IPS DF 4.7 (cell line): ENCODE measurements at regions not wholly inside any gene's neighbourhood (a gene's known extent, or its start where the extent isn't known, plus 50 kb on each side); places are given as distances from the start of the nearest gene placed in this dataset.
"Not testable (repeated sequence)": the region's sequence is repeated elsewhere in the genome, so short reads cannot be mapped to it uniquely, and the experiment has no call there.

Experiments used
- DNase-seq: peaks from one replicate; pipeline ENCODE4 v3.0.0-alpha.2; 2013; ENCODE audit warnings: low spot score; ENCODE audit errors: extremely low read depth

DNA sequence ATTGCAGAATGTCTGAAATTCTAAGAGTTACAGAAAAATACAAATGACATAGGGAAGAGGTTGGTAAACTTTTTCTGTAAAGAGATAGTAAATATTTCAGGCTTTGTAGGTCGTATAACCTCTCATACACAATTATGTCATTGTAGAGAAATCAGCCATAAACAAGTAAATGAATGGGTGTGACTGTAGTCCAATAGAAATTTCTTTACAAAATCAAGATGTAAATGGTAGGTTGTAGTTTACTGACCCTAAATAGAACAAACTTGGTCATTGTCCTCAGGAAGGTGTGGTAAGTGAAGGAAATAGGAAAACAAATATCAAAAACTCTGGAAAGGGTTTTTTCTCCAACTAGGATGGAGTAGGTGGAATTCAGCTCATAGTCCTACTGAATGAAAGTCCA is 415.5 kb upstream of the SPHKAP start:
- no peak for DNase-seq

DNA sequence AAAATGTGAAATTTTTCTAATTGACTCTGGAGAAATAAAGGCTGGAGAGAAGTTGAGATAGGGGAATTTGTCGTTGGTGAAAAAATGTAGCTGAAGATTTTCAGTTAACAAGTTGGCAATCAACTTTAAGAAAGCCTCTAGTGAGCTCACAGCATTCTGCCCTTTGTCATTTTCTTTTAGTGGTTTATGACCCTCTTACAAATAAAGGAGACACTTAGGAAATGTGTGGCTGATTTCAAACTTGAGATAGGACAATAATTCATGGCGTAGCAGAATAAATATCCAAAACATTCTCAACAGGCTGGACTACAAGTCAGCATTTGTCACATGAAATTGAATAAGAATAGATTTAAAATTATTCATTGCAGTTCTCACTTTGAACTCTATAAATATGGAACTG is 412.5 kb upstream of the SPHKAP start:
- DNase-seq, result no peak

DNA sequence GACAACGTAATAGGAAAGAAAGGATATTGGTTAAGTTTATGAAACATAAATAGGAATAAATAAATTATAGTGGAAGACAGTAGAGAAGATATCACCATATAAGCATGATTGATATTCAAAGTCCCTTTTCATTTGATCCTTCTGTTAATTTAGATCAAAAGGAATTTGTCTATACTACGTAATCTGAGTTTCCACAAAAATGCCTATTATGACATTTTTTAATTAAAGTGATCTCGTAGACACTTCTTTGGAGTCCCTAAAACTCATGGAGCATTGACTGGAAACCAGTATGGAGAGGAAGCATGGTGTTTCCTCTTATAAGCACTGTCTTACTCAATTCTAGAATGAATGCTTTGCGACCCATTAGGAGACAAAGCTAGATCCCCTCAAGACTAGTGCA is 411.4 kb upstream of the SPHKAP start:
- no peak for DNase-seq

DNA sequence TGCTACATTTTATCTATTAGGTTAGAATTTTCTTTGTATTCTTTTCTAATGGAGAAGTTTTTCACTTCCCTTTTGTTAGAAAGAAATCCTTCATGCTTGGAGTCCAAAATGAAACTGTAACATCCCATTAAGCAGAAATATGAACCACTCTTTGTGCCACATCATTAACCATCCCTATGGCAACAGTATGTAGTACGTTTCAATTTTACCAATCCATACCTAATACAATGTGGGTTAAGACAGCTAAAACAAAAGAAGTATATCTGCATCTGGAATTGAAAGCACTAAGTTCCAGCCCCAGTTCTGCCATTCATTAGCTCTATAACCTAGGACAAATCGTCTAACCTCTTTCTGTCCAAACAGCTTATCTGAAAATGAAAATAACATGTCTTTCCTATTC is 409.2 kb upstream of the SPHKAP start:
- DNase-seq, result no peak

DNA sequence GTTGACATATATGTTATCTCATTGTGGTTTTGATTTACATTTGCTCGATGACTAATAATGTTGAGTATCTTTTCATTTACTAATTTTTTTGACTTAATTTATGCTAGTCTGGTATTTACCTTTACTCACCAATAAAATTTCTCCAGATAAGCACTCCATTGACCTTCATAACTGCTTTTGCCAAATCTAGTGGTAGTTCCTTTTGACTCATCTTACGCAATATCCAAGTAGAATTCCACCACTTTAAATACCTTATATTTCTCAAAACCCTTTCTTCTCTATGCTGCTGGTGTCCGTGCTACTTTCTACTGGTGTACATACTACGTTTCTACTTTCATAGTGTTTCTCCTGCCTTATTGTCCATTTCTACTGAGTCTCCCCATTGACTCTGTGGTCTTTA is 407.6 kb upstream of the SPHKAP start:
- no peak for DNase-seq

DNA sequence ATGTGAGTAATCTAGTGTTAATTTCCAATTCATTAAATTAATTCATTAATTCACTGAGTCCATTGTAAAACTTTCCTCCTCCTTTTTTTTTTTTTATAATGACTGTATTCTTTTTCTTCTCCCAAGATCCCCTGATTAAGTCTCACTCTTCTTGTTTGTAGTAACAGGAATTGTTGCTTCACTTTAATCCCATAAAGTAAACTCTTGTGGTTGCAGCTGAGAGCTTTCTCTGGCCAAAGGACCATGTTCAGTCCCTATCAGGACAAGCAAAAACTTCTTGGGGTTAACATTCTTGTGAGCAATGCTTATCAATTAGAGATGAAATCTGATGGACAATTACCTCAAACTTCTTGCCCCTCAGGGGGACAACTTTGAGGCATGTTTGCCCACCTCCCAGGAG is 400.2 kb upstream of the SPHKAP start:
- DNase-seq, result no peak

DNA sequence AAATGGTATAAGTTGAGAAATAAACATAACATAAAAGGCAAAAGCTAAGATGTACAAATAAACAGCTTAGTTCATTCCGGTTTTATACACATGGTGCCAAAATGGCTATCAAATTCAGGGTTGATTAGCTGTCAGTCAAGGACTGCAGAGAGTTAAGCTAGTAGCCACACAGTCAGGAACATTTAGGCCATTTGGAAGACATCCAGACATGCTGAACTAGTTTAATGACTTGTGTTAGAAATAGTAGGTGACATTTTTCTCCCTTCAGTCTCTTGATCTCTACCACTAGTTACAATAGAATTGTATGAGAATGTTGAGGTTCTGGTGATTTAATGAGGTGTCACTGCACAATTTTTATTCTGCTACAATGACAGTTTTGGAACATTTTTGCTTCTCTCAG is 394.4 kb upstream of the SPHKAP start:
- DNase-seq, result no peak

DNA sequence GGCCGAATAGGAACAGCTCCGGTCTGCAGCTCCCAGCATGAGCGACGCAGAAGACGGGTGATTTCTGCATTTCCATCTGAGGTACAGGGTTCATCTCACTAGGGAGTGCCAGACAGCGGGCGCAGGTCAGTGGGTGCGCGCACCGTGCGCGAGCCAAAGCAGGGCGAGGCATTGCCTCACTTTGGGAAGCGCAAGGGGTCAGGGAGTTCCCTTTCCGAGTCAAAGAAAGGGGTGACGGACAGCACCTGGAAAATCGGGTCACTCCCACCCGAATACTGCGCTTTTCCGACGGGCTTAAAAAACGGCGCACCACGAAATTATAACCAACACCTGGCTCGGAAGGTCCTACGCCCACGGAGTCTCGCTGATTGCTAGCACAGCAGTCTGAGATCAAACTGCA is 386.8 kb upstream of the SPHKAP start:
- DNase-seq, result not testable (repeated sequence)

DNA sequence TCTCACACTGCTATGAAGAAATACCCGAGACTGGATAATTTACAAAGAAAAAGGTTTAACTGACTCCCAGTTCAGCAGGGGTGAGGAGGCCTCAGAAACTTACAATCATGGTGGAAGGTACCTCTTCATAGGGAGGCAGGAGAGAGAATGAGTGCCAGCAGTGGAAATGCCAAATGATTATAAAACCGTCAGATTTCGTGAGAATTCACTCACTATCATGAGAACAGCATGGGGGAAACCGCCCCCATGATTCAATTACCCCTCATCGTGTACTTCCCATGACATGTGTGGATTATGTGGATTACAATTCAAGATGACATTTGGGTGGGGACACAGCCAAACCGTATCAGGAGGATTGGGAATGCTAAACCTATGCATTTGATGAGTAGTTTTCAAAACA is 380.3 kb upstream of the SPHKAP start:
- DNase-seq, result no peak

DNA sequence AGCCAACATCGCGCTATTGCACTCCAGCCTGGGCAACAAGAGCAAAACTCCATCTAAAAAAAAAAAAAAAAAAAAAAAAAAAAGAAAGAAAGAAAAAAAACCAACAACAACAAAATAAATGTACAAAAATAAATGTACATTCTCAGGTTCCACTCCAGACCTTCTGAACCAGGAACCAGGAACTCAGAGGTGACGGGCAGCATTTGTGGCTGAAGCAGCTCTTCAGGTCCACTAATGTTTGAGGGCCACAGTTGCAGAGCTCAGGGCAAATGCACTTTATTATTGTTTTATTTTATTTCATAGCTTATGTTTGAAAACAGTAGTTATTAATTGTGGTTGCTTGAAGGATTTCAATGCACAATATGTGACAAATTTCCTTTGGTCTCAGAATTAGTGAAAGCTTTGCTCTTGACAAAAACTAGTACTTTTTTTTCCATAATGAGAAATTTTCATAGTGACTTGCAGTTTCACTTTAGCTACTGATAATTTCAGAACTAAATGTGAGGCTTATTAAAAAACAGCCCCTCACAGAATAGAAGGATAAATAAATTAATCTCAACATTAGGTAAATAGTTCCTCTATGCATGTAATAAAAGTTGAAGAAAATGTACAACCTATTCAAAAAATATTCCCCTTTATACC is 378.4 kb upstream of the SPHKAP start:
- no peak for DNase-seq

DNA sequence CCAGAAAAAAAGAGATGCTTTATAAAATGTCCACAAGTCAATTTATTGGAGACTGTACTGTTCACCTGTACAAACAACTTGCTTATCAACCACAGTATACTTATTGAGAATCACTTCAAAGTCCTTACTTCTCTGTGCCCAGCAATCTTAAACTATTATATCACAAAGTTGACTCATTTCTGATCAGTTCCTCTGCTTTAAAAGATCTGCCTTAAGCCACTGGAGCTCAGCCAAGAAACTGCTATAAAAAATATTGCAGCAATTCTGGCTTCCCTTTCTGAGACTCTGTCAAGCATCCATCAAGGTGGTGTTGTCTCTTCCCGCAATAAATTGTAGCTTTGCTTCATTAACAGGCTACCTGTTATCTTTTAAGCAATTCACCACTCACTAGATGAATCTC is 375.2 kb upstream of the SPHKAP start:
- no peak for DNase-seq

DNA sequence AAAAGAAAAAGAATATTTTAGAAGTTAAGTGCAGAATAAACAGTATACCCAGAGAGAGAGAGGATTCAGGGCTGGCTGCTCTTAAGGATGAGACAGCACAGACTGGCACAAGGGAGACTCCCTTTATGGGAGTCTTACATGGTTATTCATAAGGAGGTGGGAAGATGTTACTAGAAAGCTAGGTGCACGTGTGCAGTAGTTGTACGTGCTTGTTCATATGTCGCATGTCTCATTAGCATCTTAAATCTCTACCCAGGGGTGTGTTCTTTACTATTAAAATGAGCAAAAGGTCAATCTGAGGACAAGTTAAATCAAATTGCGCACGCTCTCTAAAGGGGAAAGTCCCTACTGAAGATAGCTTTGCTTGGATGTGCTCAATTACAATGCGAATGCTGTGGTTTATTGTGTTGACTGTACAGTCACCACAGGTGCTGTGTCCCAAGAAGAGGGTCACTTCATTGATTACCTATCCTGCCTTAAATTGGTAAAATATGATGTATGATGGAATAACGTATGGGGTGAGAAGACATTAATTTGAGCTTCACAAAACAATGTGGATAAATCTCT is 368.0 kb upstream of the SPHKAP start:
- DNase-seq, result no peak

DNA sequence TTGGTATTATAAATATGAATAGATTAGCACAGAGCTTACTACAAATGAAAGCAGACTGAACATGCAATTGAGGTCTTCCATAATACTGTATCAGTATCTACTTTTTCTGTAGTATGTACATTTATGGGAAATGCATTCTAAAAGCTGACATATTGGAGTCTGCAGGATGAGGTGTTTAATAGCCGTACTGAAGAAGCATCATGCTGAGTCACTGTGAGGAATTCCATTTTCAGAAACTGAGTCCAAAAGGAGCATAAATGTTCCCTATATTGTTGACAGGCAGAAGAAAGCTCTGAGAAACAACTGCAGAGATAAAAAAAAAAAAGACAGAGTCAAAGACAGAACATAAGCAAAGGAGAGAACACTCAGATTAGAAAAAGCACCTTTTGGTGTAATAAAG is 366.7 kb upstream of the SPHKAP start:
- DNase-seq, result no peak

DNA sequence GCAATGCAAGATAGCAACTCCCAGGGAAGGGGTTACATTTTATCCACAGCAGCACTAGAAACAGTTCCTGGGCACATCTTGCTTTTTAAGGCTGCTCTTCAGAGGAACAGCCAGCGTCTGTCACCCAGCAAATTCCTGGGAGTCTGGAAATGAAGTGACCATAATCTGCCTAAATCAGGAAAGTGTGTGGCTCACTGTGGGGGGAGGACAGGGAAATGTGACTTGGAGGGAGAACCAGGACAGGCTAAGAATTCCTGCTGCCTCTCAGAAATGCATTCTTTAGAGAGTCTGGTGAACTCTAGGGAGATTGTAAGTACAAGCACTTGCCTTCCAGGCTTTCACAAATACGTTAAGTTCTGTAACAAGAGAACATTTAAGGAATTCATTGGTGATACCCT is 364.3 kb upstream of the SPHKAP start:
- DNase-seq, result no peak

DNA sequence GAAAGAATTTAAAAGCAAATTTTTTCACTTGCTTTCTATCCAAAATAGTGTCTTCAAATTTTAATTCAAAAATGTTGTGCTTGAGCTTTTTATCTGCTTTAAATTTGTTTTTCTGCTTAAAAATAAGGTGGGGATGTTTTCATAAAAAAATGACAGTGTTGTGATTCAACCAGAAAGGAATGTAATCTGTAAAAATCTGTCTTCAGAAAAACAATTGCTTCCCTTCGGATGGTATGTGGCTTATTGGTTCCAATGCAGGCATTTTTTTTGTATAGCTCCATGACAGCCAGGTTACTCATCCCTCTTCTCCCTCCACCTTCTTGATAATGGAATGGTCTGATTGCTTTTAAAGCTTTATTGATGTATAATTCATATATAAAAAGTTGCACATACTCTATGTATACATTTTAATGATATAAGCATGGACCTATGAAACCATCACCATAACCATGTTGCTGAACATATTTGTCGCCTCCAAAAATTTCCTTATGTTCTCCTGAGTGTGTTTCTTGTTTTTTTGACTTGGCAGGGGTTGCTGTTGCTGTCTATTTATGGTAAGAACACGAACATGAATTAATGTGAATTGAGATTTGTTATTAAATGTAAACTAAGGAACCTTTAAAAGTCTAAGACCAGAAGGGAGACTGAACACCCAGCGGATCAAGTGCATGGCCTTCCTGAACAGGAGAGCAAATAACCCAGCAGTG is 363.7 kb upstream of the SPHKAP start:
- no peak for DNase-seq

DNA sequence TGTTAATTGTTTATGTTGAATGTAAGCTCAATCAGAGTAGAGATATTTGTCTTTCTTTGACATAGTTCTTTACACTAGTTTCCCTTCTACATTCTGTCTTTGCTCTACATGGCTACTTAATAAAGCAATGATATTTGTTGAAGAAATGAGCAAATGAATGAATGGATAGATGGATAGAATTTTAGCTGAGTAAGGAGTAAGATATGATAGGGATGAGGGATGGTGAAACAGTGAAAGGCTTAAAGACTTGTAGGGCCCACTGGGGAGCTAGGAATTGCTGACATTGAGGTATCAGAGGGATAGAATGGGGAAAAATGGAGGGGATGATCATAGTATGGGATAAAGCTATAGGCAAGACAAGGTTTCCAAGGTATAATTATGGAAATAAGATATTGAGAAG is 361.6 kb upstream of the SPHKAP start:
- DNase-seq, result no peak

DNA sequence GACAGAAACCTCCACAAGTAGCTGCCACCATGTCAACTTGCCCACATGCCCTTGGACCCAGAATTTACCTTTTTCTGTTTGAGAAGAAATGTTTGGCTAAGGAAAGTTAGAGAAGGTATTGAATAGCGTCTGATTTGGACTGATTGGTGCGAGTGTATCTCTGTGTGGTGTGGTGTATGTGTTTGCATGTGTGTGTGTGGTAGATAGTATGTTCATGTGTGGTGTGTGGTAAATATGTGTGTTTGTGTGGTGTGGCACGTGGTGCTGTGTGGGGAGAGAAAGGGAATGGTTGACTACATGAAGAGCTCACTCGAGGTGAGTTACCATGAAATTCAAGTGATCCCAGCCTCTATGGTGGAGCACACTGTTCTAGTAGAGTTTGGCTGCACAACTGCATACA is 360.8 kb upstream of the SPHKAP start:
- DNase-seq, result no peak

DNA sequence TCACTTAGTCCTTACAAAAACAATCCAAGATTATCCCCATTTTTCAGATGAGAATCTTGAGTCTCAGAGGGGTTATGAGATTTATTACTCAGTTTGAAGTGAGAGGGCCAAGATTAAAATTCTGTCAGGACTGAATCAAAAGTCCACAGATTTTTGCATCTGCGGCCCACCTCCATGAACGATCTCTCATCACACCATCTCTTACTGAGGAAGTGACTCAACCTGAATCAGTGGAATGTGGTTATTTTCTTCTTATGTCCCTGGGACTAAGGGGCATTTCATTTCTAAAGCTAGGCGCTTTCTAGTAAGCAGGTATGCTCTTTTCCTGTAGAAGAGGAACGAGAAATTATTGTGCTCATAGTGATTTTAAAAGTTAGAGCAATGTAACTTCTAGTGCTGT is 360.3 kb upstream of the SPHKAP start:
- no peak for DNase-seq

DNA sequence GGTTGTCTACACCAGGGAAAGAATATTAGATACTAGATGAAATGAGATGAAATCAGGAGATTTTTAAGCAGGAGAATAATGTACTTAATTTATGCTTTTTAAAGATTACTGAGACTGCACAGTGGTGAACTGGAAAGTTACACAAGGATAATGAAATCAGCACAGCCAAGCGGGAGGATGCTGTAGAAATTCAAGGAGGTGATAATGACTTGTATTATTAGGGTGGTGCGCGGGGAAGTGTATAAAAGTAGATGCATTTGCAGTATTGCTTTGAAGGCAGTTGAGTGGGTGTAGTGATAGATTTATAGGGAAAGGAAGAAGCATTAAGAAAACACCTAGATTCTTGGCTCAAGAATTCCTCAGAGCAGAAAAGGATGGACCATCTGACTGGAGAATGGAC is 359.5 kb upstream of the SPHKAP start:
- no peak for DNase-seq

DNA sequence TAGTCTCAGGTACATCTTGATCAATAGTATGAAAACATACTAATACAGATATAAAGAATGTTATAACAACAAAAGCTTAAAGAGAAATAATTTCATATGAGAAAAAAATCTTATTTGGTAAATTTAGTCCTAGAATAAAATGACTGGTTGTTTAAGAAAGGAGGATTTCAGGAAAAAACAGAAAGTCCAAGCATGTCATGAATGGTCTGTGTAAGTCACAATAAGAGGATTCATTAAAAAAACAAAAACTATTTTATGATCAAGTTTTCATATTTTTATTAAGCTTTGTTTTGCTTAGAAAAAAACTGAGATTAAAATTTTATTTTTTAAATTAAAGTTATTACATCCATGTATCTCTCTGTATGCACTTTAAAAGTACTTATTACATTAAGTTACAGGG is 353.9 kb upstream of the SPHKAP start:
- no peak for DNase-seq

DNA sequence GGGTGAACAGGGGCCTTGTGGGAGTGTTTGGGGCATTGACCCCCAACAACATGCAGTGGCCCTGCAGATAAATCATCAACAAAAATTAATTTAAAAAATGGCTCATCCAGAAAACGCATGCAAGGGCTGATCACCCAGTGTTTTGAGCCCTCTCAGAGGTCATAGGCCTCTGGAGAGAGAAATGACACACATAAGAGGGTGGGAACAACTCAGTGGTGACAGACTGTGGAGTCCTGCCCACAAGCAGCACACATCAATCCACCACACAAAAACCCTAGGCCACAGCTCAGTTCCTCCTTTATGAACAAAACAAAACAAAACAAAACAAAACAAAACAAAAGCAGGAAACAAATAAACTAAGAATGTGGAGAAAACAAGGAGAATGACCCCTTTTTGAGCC is 351.7 kb upstream of the SPHKAP start:
- DNase-seq, result no peak

DNA sequence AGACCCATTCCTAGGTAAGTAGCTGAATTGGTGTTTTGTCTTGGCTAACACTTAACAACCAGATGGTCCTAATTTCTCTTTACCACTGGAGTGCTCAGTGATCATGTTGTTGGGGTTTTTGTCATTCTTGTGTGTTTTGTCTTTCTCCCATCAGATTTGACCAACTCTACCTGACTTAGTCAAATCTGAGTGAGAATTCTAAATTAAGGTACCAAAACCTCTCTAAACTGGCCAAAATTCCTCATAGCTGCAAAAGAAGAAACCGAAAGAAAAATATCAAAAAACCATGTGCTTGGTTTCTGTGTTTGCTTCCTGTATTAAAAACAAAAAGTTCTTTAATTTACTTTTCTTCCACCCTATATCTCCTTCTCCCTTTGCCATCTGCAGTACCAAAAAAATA is 350.7 kb upstream of the SPHKAP start:
- no peak for DNase-seq

DNA sequence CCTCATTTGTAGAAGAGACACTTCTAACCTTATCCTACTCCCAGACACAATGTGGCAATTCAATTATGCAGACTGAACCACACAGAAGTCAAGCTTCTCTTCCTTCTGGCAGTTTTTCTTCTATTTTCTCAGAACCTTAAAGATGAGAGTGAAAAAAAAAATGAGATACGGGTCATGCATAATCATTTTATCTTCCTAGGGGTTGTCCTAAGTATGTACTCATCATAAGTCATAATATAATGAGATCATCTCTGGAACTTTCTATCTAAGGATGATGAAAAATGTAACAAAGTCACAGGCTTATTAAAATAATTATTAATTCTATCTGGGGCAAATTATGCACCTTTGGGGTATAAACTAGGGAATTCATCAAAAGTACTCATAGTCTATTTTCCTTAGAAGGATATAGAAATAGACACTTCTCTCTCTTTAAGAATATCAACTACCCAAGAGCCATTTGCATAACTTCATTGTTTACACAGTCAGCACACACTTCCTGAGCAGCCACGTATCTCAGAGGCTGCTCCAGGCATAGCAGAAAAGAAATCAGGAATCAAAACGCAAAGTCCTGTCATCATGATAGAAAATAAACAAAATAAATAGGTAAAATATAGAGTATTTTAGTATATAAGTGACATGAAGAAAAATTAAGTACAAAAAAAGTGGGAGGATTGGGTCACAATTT is 345.9 kb upstream of the SPHKAP start:
- DNase-seq, result no peak
